NCI-H2227 (cell line): ENCODE measurements at regions not wholly inside any gene's neighbourhood (a gene's known extent, or its start where the extent isn't known, plus 50 kb on each side); places are given as distances from the start of the nearest gene placed in this dataset.
"Not testable (repeated sequence)": the region's sequence is repeated elsewhere in the genome, so short reads cannot be mapped to it uniquely, and the experiment has no call there.

ENCODE experiments used
- DNase-seq: peaks from one replicate; lab custom pipeline; 2025; ENCODE audit not compliant: unreplicated experiment; lab: John Stamatoyannopoulos, UW

DNA sequence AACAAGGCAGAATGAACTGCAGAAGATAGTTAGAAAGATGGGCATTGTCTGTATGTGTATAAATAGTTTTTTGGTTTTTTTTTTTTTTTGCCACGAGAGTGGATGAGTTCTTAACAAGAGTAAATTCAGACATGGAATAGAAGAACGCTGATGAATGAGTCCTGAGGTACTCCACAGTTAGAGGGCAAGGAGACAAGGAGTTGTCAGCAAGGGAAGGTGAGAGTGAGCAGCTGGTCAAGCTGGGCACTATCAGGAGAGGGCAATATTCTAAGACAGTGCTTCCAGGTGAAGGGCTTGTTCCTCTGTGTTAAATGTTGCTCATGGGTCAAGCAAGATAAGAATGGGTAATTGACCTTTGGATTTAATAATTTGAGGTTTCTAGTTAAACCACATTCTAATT lies 138.6 kb upstream of the FAM78B start:
- no peak for DNase-seq

DNA sequence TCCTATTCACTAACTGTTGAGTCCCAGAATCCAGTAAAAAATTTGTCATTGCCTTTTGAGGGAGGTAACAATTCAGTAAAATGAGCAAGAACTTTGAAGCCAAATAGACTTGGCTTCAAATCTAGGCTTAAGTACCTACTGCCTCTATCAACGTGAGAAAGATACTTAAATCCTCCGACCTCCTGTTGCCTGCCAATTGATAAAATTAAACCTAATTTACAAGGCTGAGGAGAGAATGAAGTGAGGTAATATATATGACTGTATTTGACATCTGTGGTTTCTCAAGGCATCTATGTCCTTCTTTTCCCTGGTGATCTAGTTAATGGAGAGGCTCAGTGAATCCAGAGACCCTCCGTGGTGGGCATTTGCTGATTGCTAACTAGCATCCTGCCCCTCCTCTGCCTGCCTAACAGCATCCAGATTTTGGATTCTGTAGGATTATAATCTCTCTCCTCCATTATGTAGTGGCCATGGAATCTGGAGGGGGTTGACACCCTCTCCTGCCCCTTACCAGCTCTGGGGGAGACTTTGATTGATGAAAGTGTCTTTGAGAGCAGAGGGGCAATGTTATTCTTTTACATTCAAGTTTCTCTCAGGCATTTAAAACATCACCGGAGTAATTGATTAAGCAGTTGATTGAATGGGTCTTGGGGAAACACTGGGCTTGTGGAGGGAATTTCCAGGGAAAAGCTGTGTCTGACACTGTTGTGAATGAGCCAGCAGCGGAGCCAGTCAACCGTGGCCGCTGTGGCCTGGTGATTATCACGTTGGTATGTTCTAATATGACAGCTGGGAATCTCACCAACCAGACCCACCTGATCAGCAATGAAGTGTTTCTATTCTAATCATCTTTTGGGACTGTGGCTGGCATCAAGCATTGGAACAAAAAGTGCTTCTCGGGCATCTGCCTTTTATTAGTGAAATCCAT lies 140.7 kb upstream of the FAM78B start:
- DNase-seq: no peak

- DNase-seq: not testable (repeated sequence)
These were observed 149.5 kb upstream of the FAM78B start for GRCh38 chr1:166316306-166316705.

GRCh38 chr1:166322470-166322869 lies 155.7 kb upstream of the FAM78B start:
- no peak for DNase-seq

DNA sequence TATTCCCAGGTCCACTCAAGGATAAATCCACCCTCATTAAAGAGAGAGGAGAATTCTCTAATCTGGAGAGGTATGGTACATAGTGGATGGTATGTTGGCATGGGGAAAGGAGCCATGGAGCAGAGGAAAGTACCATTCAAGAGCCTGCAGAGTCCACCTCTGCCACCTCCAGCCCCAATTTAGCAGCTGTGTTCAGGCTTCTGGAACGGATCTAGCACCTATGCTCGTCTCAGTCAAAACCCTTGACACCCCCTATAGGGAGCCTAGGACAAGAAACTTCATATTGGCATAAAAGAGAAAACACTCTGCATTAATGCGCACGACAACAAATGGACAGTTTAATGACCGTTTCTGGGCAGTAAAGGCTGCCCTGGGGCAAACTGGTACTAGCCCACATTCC lies 161.1 kb upstream of the FAM78B start:
- DNase-seq: no peak

- no peak for DNase-seq
These were observed 162.2 kb upstream of the FAM78B start for GRCh38 chr1:166328956-166329355.

- no peak for DNase-seq
These were observed 163.3 kb upstream of the FAM78B start for GRCh38 chr1:166330096-166330495.

DNA sequence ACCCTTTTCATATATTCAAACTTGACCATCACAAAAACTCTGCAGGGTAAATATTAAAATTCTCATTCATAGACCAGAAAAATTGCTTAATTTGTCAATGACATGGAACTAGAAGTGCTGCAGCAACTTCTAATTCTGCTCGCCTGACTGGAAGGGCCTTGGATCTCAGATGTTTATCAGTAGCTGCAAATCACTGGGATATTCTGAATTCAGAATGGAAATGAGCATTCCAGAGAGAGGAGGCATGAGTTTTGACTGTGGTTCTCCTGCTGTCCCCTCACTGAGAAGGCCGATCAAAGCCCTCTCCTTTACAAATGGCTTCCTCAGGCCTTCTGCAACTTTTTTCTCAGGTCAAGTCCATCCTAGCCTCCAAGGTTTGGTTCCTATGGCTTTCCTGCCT lies 171.3 kb upstream of the FAM78B start:
- no peak for DNase-seq

DNA sequence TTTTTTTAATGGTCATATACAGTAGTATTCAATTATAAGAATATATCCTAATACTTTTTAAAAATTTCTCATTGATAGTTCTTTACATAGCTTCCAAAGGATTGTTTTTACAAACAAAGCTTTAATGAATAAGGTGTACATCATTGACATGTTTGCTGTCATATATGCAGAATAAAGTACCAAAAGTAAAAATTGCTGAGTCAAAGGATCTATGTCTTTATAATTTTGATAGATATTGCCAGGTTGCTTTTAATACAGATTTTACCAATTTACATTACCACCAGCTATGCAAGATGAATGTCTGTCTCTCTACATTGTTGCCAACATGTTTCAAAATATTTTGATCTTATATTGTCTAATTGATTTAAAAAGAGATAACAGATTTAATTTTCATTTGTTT lies 173.9 kb upstream of the FAM78B start:
- no peak for DNase-seq

- DNase-seq: no peak
These were observed 176.5 kb upstream of the FAM78B start for GRCh38 chr1:166343276-166343675.

DNA sequence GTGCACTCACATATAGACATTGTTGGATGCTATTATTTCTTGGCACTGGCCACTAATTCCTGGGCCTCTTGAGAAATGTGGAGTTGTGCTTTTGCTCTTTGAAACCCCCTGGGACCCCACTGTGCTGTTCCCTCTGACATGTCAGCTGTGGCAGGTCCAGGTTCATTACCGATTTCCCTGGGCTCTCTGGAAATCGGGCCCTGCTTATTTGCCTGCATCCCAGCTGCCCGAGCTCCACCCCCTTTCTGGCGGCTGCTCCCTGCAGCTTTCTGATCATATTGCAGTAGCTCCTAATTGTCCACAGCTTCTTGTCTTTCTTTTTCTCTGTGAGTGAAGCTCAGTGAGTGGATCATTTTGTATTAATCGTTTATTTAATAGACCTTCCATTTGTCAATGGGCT lies 183.7 kb upstream of the FAM78B start:
- DNase-seq: no peak

DNA sequence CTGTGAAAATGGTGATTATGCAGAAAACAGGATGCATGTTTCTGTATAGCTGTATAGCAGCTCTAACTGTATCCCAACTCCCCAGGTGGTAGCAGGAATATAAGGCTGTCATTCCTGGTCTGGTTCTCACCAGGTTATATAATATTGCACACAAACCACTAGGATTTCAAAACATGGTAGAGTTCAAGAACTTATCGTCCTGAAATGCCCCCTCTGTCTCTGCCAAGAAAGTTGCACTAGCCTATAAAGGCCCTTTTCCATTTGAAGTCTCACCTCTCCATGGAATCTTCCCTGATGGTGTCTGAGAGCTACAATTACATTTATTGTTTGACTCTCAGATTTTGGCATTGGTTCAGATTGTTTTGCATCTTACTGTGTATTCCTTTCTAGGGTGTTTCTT lies 184.9 kb upstream of the FAM78B start:
- peak; percentile 4 for DNase-seq

- DNase-seq: no peak
These were observed 186.4 kb upstream of the FAM78B start for GRCh38 chr1:166353213-166353612.

DNA sequence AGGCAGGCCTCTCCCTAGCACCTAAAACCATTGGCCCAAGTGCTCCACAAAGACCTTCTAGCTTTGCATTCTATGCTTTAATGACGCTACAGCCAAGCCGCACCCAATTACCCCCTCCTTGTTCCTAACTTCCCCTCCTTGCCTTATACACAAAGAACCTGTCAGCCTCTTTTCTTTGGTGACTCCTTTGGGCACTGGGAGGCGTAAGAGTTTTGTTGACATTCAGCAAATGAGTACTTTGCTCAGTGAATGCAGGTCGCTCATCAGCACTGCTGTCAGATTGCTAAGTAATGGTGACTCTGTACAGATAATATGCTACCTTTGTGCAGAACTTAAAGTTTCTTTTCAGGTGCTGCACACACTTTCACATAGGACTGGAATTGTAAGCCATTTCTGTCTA lies 187.6 kb upstream of the FAM78B start:
- DNase-seq: no peak

GRCh38 chr1:166365081-166365480 lies 198.3 kb upstream of the FAM78B start:
- no peak for DNase-seq

GRCh38 chr1:166368030-166368429 lies 201.2 kb upstream of the FAM78B start:
- DNase-seq: no peak

DNA sequence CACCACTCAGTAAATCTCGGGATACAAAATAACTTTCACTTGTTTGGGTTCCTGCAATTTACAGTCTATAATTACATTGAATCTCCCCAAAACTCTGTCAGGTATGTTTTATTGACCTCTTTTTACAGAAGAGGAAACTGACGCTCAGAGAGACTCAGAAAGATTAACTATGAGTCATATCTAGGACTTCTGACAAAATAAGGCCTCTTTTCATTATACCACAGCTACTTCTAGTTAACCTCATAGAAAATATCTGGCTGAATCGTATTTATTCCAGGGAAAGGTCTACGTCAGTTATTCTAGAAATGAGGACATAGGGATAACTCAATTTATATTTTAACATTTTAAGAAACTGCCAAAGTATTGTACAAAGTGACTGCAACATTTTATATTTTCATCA lies 211.1 kb upstream of the FAM78B start:
- no peak for DNase-seq

GRCh38 chr1:166378805-166379204 lies 212.0 kb upstream of the FAM78B start:
- DNase-seq: no peak

DNA sequence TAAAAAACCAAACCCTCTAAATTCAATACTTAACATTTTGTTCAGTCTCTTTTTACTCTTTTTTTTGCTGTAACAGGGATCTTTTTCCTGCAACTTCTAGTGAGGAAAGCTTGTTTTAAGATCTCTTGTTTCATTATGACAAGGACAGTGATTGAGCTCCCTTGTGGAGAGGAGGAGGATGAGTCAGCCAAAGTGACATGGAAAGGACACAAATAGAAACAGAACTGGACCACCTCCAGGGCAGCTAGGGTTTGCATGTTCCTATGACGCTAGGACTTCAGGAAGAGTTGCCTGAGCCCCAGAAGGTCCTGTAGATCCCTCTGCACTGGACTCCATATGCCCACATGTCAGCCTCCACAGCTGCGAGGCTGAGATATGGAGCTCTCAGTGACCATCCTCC lies 212.6 kb upstream of the FAM78B start:
- no peak for DNase-seq

GRCh38 chr1:166383137-166383536 lies 216.3 kb upstream of the FAM78B start:
- DNase-seq: no peak

- DNase-seq: no peak
These were observed 217.0 kb upstream of the FAM78B start for GRCh38 chr1:166383635-166384346.

- no peak for DNase-seq
These were observed 218.1 kb upstream of the FAM78B start for GRCh38 chr1:166384948-166385347.
